Suppressor macrophage (primary cell): ENCODE measurements at regions not wholly inside any gene's neighbourhood (a gene's known extent, or its start where the extent isn't known, plus 50 kb on each side); places are given as distances from the start of the nearest gene placed in this dataset.

ENCODE experiments used
- DNase-seq, 4 experiments: peaks; one replicate each; pipeline ENCODE4 v3.0.0-alpha.2; 2020 to 2022

GRCh38 chr11:119853581-119854360 lies 124.8 kb upstream of the NECTIN1 start:
- DNase-seq: no peak

GRCh38 chr11:119852741-119853140 lies 123.7 kb upstream of the NECTIN1 start:
- DNase-seq: no peak

- DNase-seq: no peak
These were observed 121.9 kb upstream of the NECTIN1 start for GRCh38 chr11:119850822-119851409.

- no peak for DNase-seq
These were observed 120.9 kb upstream of the NECTIN1 start for GRCh38 chr11:119849872-119850271.

GRCh38 chr11:119847853-119848252 lies 118.9 kb upstream of the NECTIN1 start:
- no peak for DNase-seq

- DNase-seq: no peak
These were observed 117.4 kb upstream of the NECTIN1 start for GRCh38 chr11:119846374-119846773.

GRCh38 chr11:119845756-119846155 lies 116.8 kb upstream of the NECTIN1 start:
- DNase-seq: no peak

GRCh38 chr11:119845305-119845704 lies 116.3 kb upstream of the NECTIN1 start:
- DNase-seq: no peak

- DNase-seq: no peak
These were observed 115.8 kb upstream of the NECTIN1 start for GRCh38 chr11:119844808-119845207.

GRCh38 chr11:119843877-119844276 lies 114.9 kb upstream of the NECTIN1 start:
- DNase-seq: no peak

GRCh38 chr11:119842731-119843130 lies 113.7 kb upstream of the NECTIN1 start:
- DNase-seq: no peak

- DNase-seq: no peak
These were observed 110.6 kb upstream of the NECTIN1 start for GRCh38 chr11:119839476-119840133.

- no peak for DNase-seq
These were observed 106.8 kb upstream of the NECTIN1 start for GRCh38 chr11:119835753-119836152.

- DNase-seq: no peak
These were observed 103.4 kb upstream of the NECTIN1 start for GRCh38 chr11:119832202-119832935.

- DNase-seq: no peak
These were observed 102.0 kb upstream of the NECTIN1 start for GRCh38 chr11:119831011-119831410.

- no peak for DNase-seq
These were observed 101.4 kb upstream of the NECTIN1 start for GRCh38 chr11:119830400-119830799.

GRCh38 chr11:119829402-119829801 lies 100.4 kb upstream of the NECTIN1 start:
- DNase-seq: no peak

GRCh38 chr11:119828819-119829218 lies 99.8 kb upstream of the NECTIN1 start:
- no peak for DNase-seq

- DNase-seq: no peak
These were observed 99.0 kb upstream of the NECTIN1 start for GRCh38 chr11:119828006-119828405.

GRCh38 chr11:119827113-119827512 lies 98.1 kb upstream of the NECTIN1 start:
- no peak for DNase-seq

- no peak for DNase-seq
These were observed 94.1 kb upstream of the NECTIN1 start for GRCh38 chr11:119823077-119823476.

GRCh38 chr11:119816660-119817059 lies 87.7 kb upstream of the NECTIN1 start:
- no peak for DNase-seq

GRCh38 chr11:119814766-119815165 lies 85.8 kb upstream of the NECTIN1 start:
- no peak for DNase-seq
